Thyroid gland (tissue), 4 donors: ENCODE measurements at regions not wholly inside any gene's neighbourhood (a gene's known extent, or its start where the extent isn't known, plus 50 kb on each side); places are given as distances from the start of the nearest gene placed in this dataset.

ENCODE experiments used
- POLR2A ChIP-seq, 2 donors: fragments of 450-650 bp; IDR thresholded peaks; one replicate each; pipeline ENCODE4 v1.6.1; 2017; ENCODE audit warnings: antibody characterized with exemption in 2 of 2, mild to moderate bottlenecking in 2 of 2, moderate library complexity in 1 of 2
- TF ChIP-seq, protein P1 (sequence below), 6 experiments: fragments of 200-600 bp in 3 of 6; fragments of 450-650 bp in 3 of 6; sonication (generic) in 3 of 6; IDR thresholded peaks; one replicate each; pipeline ENCODE4 v1.5.1; 2016 to 2019; ENCODE audit warnings: antibody characterized with exemption in 6 of 6, mild to moderate bottlenecking in 2 of 6, inconsistent platforms in 1 of 6, moderate library complexity in 1 of 6

- TF ChIP-seq, protein P1, sequence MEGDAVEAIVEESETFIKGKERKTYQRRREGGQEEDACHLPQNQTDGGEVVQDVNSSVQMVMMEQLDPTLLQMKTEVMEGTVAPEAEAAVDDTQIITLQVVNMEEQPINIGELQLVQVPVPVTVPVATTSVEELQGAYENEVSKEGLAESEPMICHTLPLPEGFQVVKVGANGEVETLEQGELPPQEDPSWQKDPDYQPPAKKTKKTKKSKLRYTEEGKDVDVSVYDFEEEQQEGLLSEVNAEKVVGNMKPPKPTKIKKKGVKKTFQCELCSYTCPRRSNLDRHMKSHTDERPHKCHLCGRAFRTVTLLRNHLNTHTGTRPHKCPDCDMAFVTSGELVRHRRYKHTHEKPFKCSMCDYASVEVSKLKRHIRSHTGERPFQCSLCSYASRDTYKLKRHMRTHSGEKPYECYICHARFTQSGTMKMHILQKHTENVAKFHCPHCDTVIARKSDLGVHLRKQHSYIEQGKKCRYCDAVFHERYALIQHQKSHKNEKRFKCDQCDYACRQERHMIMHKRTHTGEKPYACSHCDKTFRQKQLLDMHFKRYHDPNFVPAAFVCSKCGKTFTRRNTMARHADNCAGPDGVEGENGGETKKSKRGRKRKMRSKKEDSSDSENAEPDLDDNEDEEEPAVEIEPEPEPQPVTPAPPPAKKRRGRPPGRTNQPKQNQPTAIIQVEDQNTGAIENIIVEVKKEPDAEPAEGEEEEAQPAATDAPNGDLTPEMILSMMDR (IDR thresholded peaks at IDR 0.05), result no peak
- TF ChIP-seq POLR2A (IDR thresholded peaks at IDR 0.05), result no peak
These were observed 206.1 kb upstream of the ZFHX3 start for GRCh38 chr16:73253922-73254480.
